HEK293 (cell line): ENCODE measurements at regions not wholly inside any gene's neighbourhood (a gene's known extent, or its start where the extent isn't known, plus 50 kb on each side); places are given as distances from the start of the nearest gene placed in this dataset.

Experiments
- PATZ1 ChIP-seq: fragments of 450-650 bp; formaldehyde crosslinking; IDR thresholded peaks from 2 replicates; pipeline ENCODE4 v1.5.1; 2016; ENCODE audit warnings: missing biosample characterization, missing genetic modification characterization
- ZBTB1 ChIP-seq: fragments of 450-650 bp; formaldehyde crosslinking; IDR thresholded peaks from 2 replicates; pipeline ENCODE4 v1.5.1; 2016; ENCODE audit warnings: missing biosample characterization, missing genetic modification characterization
- ZNF121 ChIP-seq: fragments of 450-650 bp; formaldehyde crosslinking; IDR thresholded peaks from 2 replicates; pipeline ENCODE4 v1.5.1; 2016; ENCODE audit warnings: missing biosample characterization, missing genetic modification characterization
- ZNF274 ChIP-seq, 2 experiments: fragments of 200-500 bp in 1 of 2; fragments of 450-650 bp in 1 of 2; sonication (Bioruptor generic) in 1 of 2; formaldehyde crosslinking in 1 of 2; IDR thresholded peaks; 2 replicates each; pipeline versions ENCODE4 v1.5.1 to v1.6.1; 2014 to 2016; ENCODE audit warnings: borderline replicate concordance in 1 of 2, inconsistent platforms in 1 of 2, low read length in 1 of 2, missing biosample characterization in 1 of 2, missing genetic modification characterization in 1 of 2
- ZNF366 ChIP-seq: fragments of 450-650 bp; formaldehyde crosslinking; conservative IDR thresholded peaks from 2 replicates; pipeline ENCODE4 v1.5.1; 2016; ENCODE audit warnings: missing biosample characterization, missing genetic modification characterization
- ZNF658 ChIP-seq: fragments of 450-650 bp; formaldehyde crosslinking; IDR thresholded peaks from 2 replicates; pipeline ENCODE4; 2016; ENCODE audit warnings: missing biosample characterization, missing genetic modification characterization
- ZNF701 ChIP-seq: fragments of 450-650 bp; formaldehyde crosslinking; IDR thresholded peaks from 2 replicates; pipeline ENCODE4 v1.5.1; 2016; ENCODE audit warnings: missing biosample characterization, missing genetic modification characterization
- ZSCAN5A ChIP-seq: fragments of 450-650 bp; formaldehyde crosslinking; IDR thresholded peaks from 2 replicates; pipeline ENCODE4 v1.5.1; 2016; ENCODE audit warnings: missing biosample characterization, missing genetic modification characterization
- TF ChIP-seq, protein P1 (sequence below): fragments of 450-650 bp; formaldehyde crosslinking; IDR thresholded peaks from 2 replicates; pipeline ENCODE4 v1.5.1; 2016; ENCODE audit warnings: missing biosample characterization, missing genetic modification characterization

- no peak for TF ChIP-seq ZNF121 (tag by site-specific recombination)
- no peak for TF ChIP-seq ZNF701 (tag by site-specific recombination)
- TF ChIP-seq, protein P1, sequence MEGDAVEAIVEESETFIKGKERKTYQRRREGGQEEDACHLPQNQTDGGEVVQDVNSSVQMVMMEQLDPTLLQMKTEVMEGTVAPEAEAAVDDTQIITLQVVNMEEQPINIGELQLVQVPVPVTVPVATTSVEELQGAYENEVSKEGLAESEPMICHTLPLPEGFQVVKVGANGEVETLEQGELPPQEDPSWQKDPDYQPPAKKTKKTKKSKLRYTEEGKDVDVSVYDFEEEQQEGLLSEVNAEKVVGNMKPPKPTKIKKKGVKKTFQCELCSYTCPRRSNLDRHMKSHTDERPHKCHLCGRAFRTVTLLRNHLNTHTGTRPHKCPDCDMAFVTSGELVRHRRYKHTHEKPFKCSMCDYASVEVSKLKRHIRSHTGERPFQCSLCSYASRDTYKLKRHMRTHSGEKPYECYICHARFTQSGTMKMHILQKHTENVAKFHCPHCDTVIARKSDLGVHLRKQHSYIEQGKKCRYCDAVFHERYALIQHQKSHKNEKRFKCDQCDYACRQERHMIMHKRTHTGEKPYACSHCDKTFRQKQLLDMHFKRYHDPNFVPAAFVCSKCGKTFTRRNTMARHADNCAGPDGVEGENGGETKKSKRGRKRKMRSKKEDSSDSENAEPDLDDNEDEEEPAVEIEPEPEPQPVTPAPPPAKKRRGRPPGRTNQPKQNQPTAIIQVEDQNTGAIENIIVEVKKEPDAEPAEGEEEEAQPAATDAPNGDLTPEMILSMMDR (tag by site-specific recombination), result no peak
- TF ChIP-seq ZNF658 (tag by site-specific recombination), result no peak
- no peak for TF ChIP-seq ZSCAN5A
- TF ChIP-seq ZNF366 (tag by site-specific recombination), result no peak
- no peak for TF ChIP-seq ZNF274 (IDR thresholded peaks at IDR 0.05; ENCODE audit: low read length)
- TF ChIP-seq ZNF274 (tag by site-specific recombination; IDR thresholded peaks at IDR 0.05; ENCODE audit: borderline replicate concordance), result no peak
- TF ChIP-seq PATZ1 (tag by site-specific recombination), result no peak
- TF ChIP-seq ZBTB1 (tag by site-specific recombination), result no peak
Observed at GRCh38 chr17:72233986-72234385, 113.2 kb downstream of the SOX9 start.
